DND-41 (cell line): ENCODE measurements at regions not wholly inside any gene's neighbourhood (a gene's known extent, or its start where the extent isn't known, plus 50 kb on each side); places are given as distances from the start of the nearest gene placed in this dataset.

Experiments used
- ATAC-seq: fragments of 200-7000 bp; cut with Tn5 transposase; 3 replicates; pipeline ENCODE4 v1.9.1; 2021; ENCODE audit warnings: low read depth; ENCODE audit not compliant: insufficient read depth
- DNase-seq: peaks from one replicate; pipeline ENCODE4 v3.0.0-alpha.2; 2020
- H2AFZ ChIP-seq: 2 replicates; pipeline ENCODE4 v1.6.0; 2012; ENCODE audit warnings: low read depth, low read length
- H3K27ac ChIP-seq: 2 replicates; pipeline ENCODE4 v1.5.1; 2012; ENCODE audit warnings: low read length, inconsistent platforms
- H3K27me3 ChIP-seq: fragments of 200-600 bp; sonication (generic); 2 replicates; pipeline ENCODE4 v1.6.0; 2012; ENCODE audit warnings: low read length, mild to moderate bottlenecking, inconsistent platforms; ENCODE audit not compliant: insufficient read depth, poor library complexity
- H3K36me3 ChIP-seq: 2 replicates; pipeline ENCODE4 v1.5.1; 2012; ENCODE audit warnings: low read length, inconsistent platforms; ENCODE audit not compliant: insufficient read depth
- H3K4me1 ChIP-seq: 2 replicates; pipeline ENCODE4 v1.5.1; 2012; ENCODE audit warnings: mild to moderate bottlenecking, low read length; ENCODE audit not compliant: insufficient read depth
- H3K4me2 ChIP-seq: 2 replicates; pipeline ENCODE4 v1.6.0; 2012; ENCODE audit warnings: mild to moderate bottlenecking, moderate library complexity, low read length, inconsistent platforms; ENCODE audit not compliant: insufficient read depth
- H3K4me3 ChIP-seq, 2 experiments: fragments of 200-600 bp in 1 of 2; shearing (Covaris generic) in 1 of 2; 2 replicates each; pipeline ENCODE4 v1.5.1; 2012 to 2016; ENCODE audit warnings: inconsistent platforms in 2 of 2, low read length in 2 of 2, mild to moderate bottlenecking in 2 of 2, low read depth in 1 of 2, moderate library complexity in 1 of 2
- H3K79me2 ChIP-seq: 2 replicates; pipeline ENCODE4 v1.6.0; 2012; ENCODE audit warnings: low read length, inconsistent platforms; ENCODE audit not compliant: insufficient read depth
- H3K9ac ChIP-seq: 2 replicates; pipeline ENCODE4 v1.6.0; 2012; ENCODE audit warnings: low read depth, mild to moderate bottlenecking, inconsistent platforms, low read length, moderate library complexity
- H3K9me3 ChIP-seq: 2 replicates; pipeline ENCODE4 v1.5.1; 2012; ENCODE audit warnings: low read length, moderate library complexity, mild to moderate bottlenecking, inconsistent platforms; ENCODE audit not compliant: insufficient read depth, severe bottlenecking
- H4K20me1 ChIP-seq: 2 replicates; pipeline ENCODE4 v1.6.0; 2012; ENCODE audit warnings: low read length; ENCODE audit not compliant: insufficient read depth
- CTCF ChIP-seq: IDR thresholded peaks from 2 replicates; pipeline ENCODE4 v1.5.1; 2012; ENCODE audit warnings: borderline replicate concordance, low read length, moderate library complexity, mild to moderate bottlenecking; ENCODE audit not compliant: poor library complexity, severe bottlenecking; ENCODE audit errors: extremely low read depth
- EZH2 ChIP-seq: IDR thresholded peaks from 3 replicates; pipeline ENCODE4 v1.6.1; 2012; ENCODE audit warnings: borderline replicate concordance, low read depth, mild to moderate bottlenecking, moderate library complexity, low read length, inconsistent platforms; ENCODE audit not compliant: severe bottlenecking

- no peak overlapping the region for H3K9ac ChIP-seq
- peaks cover 14% of the 10 kb centered on the region for H3K4me1 ChIP-seq
- no peaks in the 10 kb centered on the region for H4K20me1 ChIP-seq
- H3K9me3 ChIP-seq: no peaks in the 10 kb centered on the region
- no peak overlapping the region for H3K4me2 ChIP-seq
- no peak overlapping the region for H3K27ac ChIP-seq
- H3K79me2 ChIP-seq: no peaks in the 10 kb centered on the region
- H3K27me3 ChIP-seq: no peaks in the 10 kb centered on the region
- no peak overlapping the region for H2AFZ ChIP-seq
- TF ChIP-seq EZH2 (no peak), CTCF (no peak)
- H3K4me3 ChIP-seq: no peak overlapping the region
- ATAC-seq: no peak
- DNase-seq: no peak
- no peaks in the 10 kb centered on the region for H3K36me3 ChIP-seq
Measured at GRCh38 chr10:88156341-88156740, 292.9 kb downstream of the PTEN start.

DNA sequence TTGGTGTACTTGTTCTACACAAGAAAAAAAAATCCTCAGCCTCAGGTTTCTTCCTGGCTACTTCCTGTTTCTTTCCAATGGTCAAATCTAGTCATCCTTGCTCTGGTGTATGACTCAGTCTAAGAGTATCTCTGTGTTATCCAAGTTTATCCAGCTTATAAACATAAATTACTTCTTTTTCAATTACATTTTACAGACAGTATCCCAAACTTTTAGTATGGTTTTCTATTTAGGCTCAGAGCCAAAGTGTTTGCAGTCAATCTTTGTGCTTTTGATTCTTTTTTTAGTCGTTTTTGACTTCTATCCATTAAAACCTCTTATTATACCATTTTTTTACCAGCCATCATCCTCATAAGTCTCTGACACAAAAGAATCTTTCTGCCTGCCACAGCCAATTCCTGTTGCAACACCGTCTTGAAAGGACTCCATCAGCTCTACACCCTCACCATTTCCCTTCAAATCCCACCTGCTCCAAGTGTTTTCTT lies 294.6 kb downstream of the PTEN start:
- H3K27ac ChIP-seq: no peak overlapping the region
- H3K4me2 ChIP-seq: no peak overlapping the region
- H2AFZ ChIP-seq: no peak overlapping the region
- no peak overlapping the region for H3K9ac ChIP-seq
- H3K4me3 ChIP-seq: no peak overlapping the region
- H3K36me3 ChIP-seq: no peaks in the 10 kb centered on the region
- H3K27me3 ChIP-seq: no peaks in the 10 kb centered on the region
- no peak for DNase-seq
- TF ChIP-seq CTCF (no peak), EZH2 (no peak)
- H4K20me1 ChIP-seq: no peaks in the 10 kb centered on the region
- ATAC-seq: no peak; the same call in 2 of the 3 replicates
- peaks cover 4% of the 10 kb centered on the region; the same call in 1 of the 2 replicates for H3K4me1 ChIP-seq
- H3K79me2 ChIP-seq: no peaks in the 10 kb centered on the region
- H3K9me3 ChIP-seq: no peaks in the 10 kb centered on the region

DNA sequence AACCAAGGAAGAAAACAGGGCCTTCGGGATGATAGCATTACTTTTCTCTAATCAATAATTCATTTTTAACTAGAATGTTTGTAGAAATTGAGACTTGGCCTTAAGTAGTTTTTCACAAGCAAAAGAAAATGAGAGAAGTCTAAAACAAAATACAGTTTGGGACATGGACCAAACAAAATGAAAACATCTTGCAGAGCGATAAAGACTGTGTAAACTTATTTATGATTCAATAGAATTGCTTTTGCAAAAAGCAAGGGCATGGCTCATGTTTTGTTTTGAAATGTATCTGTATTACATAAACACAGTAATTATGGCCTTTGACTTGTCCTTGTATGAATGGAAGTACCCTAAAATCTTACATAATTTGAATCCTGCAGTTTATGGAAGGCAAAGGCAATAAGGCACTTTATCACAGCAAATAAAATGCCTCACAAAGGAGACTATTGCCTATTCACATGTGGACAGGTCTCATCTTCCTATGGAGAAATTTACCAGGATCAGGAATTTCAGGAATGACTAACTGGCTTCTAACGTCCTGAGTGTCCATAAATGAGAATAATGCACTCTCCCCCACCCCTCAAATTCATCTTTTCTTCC lies 295.2 kb downstream of the PTEN start:
- Histone ChIP-seq H3K4me2 (no peak overlapping the region), H3K79me2 (no peaks in the 10 kb centered on the region), H3K9ac (no peak overlapping the region), H3K9me3 (no peaks in the 10 kb centered on the region), H2AFZ (0 out of 2 replicates have a peak overlapping the region, but pooled peaks have one; percentile 49), H4K20me1 (no peaks in the 10 kb centered on the region), H3K4me3 (no peak overlapping the region), H3K27me3 (no peaks in the 10 kb centered on the region), H3K36me3 (no peaks in the 10 kb centered on the region), H3K4me1 (0 out of 2 replicates have a peak, but pooled peaks cover 3% of the 10 kb centered on the region), H3K27ac (no peak overlapping the region)
- ATAC-seq (no peak), DNase-seq (no peak)
- TF ChIP-seq CTCF: no peak
- no peak for TF ChIP-seq EZH2
